ENCODE measurements at regions not wholly inside any gene's neighbourhood (a gene's known extent, or its start where the extent isn't known, plus 50 kb on each side); places are given as distances from the start of the nearest gene placed in this dataset.

GRCh38 chr6:133187114-133187513, 54.0 kb upstream of the EYA4 start:
- no peaks in the 10 kb centered on the region for H4K20me1 ChIP-seq (ENCODE audit: insufficient read depth, low read length)
- no peaks in the 10 kb centered on the region for H3K9me2 ChIP-seq (replicated peaks; ENCODE audit: insufficient read depth, low read length)
- no peaks in the 10 kb centered on the region for H3K36me3 ChIP-seq (replicated peaks; ENCODE audit: insufficient read depth, low read length)
- H3K79me2 ChIP-seq (ENCODE audit: low read length), result no peaks in the 10 kb centered on the region
- DNase-seq, result no peak
- H3K4me3 ChIP-seq (ENCODE audit: low read length), result no peak overlapping the region
- H2AFZ ChIP-seq (ENCODE audit: low read length), result no peak overlapping the region
- H3F3A ChIP-seq (ENCODE audit: insufficient read depth, low read length), result no peaks in the 10 kb centered on the region
- no peak overlapping the region for H3K9ac ChIP-seq (ENCODE audit: low read length)
- H3K27ac ChIP-seq (ENCODE audit: low read length), result no peak overlapping the region
- H3K4me1 ChIP-seq (ENCODE audit: low read length), result no peaks in the 10 kb centered on the region
- H3K27me3 ChIP-seq (replicated peaks; ENCODE audit: insufficient read depth, low read length), result no peaks in the 10 kb centered on the region
- H3K4me2 ChIP-seq (ENCODE audit: low read depth, low read length), result no peak overlapping the region
- H3K9me3 ChIP-seq (replicated peaks; ENCODE audit: insufficient read depth, low read length), result no peaks in the 10 kb centered on the region
- TF ChIP-seq EZH2 (optimal IDR thresholded peaks at IDR 0.05; ENCODE audit: low read depth, low read length) (no peak), CTCF (IDR thresholded peaks at IDR 0.05; ENCODE audit: low read length) (no peak), EZH2phosphoT487 (IDR thresholded peaks at IDR 0.05; ENCODE audit: low read length) (no peak)

- no peak for DNase-seq
Observed at GRCh38 chr6:133187657-133188453, 53.3 kb upstream of the EYA4 start.

GRCh38 chr6:133190912-133191311, 50.2 kb upstream of the EYA4 start:
- Histone ChIP-seq H3F3A (ENCODE audit: insufficient read depth, low read length) (no peaks in the 10 kb centered on the region), H3K27me3 (replicated peaks; ENCODE audit: insufficient read depth, low read length) (no peaks in the 10 kb centered on the region), H3K79me2 (ENCODE audit: low read length) (no peaks in the 10 kb centered on the region), H3K9me2 (replicated peaks; ENCODE audit: insufficient read depth, low read length) (no peaks in the 10 kb centered on the region), H3K4me2 (ENCODE audit: low read depth, low read length) (no peak overlapping the region), H4K20me1 (ENCODE audit: insufficient read depth, low read length) (no peaks in the 10 kb centered on the region), H3K36me3 (replicated peaks; ENCODE audit: insufficient read depth, low read length) (no peaks in the 10 kb centered on the region), H3K4me3 (ENCODE audit: low read length) (no peak overlapping the region), H3K9me3 (replicated peaks; ENCODE audit: insufficient read depth, low read length) (no peaks in the 10 kb centered on the region), H2AFZ (ENCODE audit: low read length) (no peak overlapping the region), H3K9ac (ENCODE audit: low read length) (no peak overlapping the region), H3K27ac (ENCODE audit: low read length) (no peak overlapping the region), H3K4me1 (ENCODE audit: low read length) (no peaks in the 10 kb centered on the region)
- no peak for DNase-seq
- TF ChIP-seq EZH2 (optimal IDR thresholded peaks at IDR 0.05; ENCODE audit: low read depth, low read length) (no peak), EZH2phosphoT487 (IDR thresholded peaks at IDR 0.05; ENCODE audit: low read length) (no peak), CTCF (IDR thresholded peaks at IDR 0.05; ENCODE audit: low read length) (no peak)

More at GRCh38 chr6:133187657-133188453, 53.3 kb upstream of the EYA4 start:
- Histone ChIP-seq H3K36me3 (replicated peaks; ENCODE audit: insufficient read depth, low read length) (no peaks in the 10 kb centered on the region), H3K27me3 (replicated peaks; ENCODE audit: insufficient read depth, low read length) (no peaks in the 10 kb centered on the region), H2AFZ (ENCODE audit: low read length) (no peak overlapping the region), H3K4me1 (ENCODE audit: low read length) (no peaks in the 10 kb centered on the region), H3F3A (ENCODE audit: insufficient read depth, low read length) (no peaks in the 10 kb centered on the region), H4K20me1 (ENCODE audit: insufficient read depth, low read length) (no peaks in the 10 kb centered on the region), H3K4me2 (ENCODE audit: low read depth, low read length) (no peak overlapping the region), H3K9ac (ENCODE audit: low read length) (no peak overlapping the region), H3K27ac (ENCODE audit: low read length) (no peak overlapping the region), H3K9me3 (replicated peaks; ENCODE audit: insufficient read depth, low read length) (no peaks in the 10 kb centered on the region), H3K9me2 (replicated peaks; ENCODE audit: insufficient read depth, low read length) (no peaks in the 10 kb centered on the region), H3K79me2 (ENCODE audit: low read length) (no peaks in the 10 kb centered on the region), H3K4me3 (ENCODE audit: low read length) (no peak overlapping the region)
- no peak for TF ChIP-seq CTCF (IDR thresholded peaks at IDR 0.05; ENCODE audit: low read length)
- no peak for TF ChIP-seq EZH2phosphoT487 (IDR thresholded peaks at IDR 0.05; ENCODE audit: low read length)
- no peak for TF ChIP-seq EZH2 (optimal IDR thresholded peaks at IDR 0.05; ENCODE audit: low read depth, low read length)
